GM12872 (cell line): ENCODE measurements at regions not wholly inside any gene's neighbourhood (a gene's known extent, or its start where the extent isn't known, plus 50 kb on each side); places are given as distances from the start of the nearest gene placed in this dataset.

Experiments
- TF ChIP-seq, protein P1 (sequence below): IDR thresholded peaks from 3 replicates; pipeline ENCODE4 v1.5.1; 2011; ENCODE audit warnings: low read depth, mild to moderate bottlenecking, low read length, moderate library complexity; ENCODE audit not compliant: insufficient read depth

DNA sequence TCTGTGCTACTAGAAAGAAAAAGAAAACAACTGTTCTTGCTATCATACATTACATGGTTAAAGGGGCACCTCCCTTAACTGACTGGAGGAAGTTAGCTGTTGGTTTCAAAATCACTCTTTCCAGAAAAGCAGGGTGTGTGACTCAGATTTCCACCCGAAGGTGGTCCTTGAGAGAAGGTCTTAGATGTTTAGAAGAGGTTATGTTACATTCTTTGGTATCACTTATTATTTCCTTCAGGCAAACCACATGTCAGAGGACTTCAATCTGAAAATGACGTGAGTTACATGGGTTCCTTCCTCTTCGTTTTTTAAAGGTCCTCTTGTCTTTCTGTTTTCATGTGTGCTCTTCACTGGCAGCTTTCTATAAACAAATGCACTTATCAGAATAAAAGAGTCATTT, 307.9 kb upstream of the CBLB start:
- TF ChIP-seq, protein P1, sequence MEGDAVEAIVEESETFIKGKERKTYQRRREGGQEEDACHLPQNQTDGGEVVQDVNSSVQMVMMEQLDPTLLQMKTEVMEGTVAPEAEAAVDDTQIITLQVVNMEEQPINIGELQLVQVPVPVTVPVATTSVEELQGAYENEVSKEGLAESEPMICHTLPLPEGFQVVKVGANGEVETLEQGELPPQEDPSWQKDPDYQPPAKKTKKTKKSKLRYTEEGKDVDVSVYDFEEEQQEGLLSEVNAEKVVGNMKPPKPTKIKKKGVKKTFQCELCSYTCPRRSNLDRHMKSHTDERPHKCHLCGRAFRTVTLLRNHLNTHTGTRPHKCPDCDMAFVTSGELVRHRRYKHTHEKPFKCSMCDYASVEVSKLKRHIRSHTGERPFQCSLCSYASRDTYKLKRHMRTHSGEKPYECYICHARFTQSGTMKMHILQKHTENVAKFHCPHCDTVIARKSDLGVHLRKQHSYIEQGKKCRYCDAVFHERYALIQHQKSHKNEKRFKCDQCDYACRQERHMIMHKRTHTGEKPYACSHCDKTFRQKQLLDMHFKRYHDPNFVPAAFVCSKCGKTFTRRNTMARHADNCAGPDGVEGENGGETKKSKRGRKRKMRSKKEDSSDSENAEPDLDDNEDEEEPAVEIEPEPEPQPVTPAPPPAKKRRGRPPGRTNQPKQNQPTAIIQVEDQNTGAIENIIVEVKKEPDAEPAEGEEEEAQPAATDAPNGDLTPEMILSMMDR, result no peak

DNA sequence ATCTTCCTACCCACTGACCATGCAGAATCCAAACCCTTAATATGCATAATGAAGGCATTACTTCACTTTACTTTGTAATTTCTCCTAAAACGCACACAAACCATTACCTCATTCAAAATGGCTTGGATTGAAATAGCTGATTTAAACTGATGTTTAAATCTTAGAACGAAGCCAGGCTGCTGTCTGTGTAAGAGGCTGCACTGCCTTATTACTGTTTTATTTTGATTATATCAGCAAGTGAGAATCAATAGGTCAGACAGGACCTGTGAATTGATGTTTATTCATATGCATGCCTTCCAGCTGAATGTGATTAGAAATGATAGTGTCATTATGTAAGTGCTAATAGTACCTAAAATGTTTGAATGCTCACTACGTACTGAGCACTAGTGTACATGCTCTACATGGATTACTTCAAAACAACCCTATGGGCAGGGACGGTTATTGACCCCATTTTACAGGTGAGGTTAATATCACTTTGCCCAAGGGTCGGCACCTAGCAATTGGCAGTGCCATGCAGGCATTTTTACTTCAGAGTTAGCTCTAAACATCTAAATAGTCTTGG, 314.2 kb upstream of the CBLB start:
- TF ChIP-seq, protein P1, result no peak

DNA sequence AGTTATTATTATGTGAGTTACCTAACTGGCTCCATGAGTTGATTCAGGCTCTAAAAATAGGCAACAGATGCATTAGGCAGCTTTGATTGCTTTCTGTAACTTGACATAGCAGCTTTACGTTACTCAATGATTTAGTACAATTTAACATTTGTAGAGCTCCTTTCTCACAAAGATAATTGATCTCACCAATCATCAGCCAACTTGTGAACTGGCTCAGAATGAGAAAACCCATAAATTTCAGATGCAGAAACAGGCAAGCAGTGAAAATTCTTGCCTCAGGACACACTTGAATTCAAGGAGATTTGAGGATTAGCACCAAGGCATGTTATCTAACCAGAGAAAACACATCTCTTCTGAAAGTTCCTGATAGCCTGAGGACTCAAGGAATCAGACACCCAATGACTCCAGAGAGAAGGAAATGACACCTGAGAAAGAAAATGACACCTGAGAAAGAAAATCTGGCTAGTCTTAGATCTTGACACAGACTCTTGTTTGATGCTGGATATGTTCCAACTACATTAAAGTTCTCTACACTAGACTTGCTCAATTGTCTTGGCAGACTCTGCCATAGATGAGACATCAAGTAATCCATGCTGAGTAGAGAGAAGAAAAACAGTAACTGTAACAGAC, 315.1 kb upstream of the CBLB start:
- TF ChIP-seq, protein P1, result no peak

DNA sequence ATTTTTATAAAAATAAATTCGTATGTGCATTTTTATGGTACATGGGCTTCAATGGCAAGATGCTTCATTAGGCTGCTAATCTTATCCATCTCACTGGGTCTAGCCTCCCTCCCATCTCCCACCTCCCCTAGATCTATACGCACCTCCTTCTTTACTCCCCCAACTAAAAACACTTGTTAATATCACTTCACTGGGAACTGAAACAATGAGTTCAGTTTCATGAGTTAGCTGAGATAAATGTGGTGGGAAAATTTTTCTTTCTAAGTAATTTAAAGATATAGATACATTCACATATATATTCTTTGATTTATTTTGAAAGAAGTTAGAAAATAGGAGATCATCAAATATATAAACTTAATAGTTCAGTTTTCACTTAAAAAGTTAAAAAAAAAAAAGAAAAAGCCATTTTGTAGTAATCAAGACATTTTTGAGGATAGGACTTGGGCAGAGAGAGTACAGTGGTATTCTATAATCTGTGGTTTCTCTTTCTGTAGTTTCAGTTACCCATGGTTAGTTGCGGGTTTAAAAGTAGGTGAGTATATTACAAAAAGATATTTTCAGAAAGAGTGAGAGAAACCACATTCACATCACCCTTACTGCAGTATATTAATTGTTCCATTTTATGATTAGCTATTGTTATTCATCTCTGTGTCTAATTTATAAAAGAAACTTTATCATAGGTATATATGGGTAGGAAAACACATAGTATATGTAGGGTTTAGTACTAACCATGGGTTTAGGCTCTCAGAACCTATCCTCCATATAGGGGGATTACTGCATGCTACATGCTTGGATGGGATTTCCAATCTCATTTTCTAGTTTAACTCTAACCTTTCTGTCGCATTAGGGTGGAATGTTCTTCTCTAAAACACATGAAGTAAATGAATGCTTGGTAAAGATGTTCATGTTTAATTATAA, 316.0 kb upstream of the CBLB start:
- TF ChIP-seq, protein P1, result no peak

DNA sequence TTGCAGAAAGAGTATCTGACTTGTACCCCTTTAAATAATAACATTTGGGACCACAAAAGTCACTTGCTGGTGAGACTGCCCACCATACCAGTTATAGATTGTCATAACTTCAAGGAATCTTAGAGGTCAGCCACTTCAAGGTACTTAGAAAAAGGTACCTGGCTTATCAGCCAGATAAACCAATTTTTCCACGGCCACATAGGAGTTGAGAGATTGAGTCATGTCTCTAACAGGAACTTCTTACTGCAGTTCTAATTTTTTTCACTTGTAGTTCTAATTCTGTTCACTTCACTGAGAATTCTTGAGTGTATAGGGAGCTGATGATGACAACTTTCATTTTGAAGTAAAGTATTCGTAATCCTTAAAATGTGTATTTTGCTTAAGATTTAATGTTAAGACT, 317.1 kb upstream of the CBLB start:
- TF ChIP-seq, protein P1, result no peak

DNA sequence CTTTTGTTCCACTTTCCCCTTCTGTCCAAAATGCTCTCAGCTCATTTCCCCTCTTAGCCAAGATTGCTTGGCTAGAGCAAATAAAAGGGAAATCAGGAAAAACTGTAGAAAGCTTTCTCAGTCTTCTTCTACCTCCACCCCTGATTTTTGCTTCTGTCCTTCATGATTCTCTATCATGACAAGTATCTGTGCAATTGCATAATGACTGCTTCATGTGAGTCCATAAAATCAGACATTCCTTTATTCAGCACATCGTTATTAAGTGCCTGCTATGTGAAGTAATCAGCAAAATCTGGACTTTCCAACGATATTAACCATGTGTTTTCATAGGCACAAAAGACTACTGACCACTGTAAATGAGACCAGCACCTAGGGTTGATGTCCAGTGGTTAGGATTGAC, 321.5 kb upstream of the CBLB start:
- TF ChIP-seq, protein P1, result no peak

DNA sequence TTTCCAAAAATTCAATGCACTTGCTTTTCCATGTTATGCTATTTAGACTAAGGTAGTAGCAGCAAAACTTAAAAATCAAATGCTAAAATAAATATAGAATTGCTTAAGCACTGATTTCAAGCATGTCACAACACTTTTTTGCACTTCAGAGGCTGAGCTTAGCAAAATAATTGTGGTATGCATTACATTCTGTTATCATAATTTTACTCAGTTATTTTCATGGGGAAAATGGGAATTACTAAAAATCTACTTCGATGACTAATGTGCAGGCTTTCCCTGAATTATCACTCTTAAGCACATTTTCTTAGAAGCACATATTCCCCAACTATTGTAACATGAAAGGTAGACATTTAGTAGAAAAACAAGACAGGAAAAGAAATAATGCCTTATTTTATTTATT, 322.4 kb upstream of the CBLB start:
- TF ChIP-seq, protein P1, result no peak
